CD8-positive, alpha-beta memory T cell (primary cell): ENCODE measurements at regions not wholly inside any gene's neighbourhood (a gene's known extent, or its start where the extent isn't known, plus 50 kb on each side); places are given as distances from the start of the nearest gene placed in this dataset.
"Not testable (repeated sequence)": the region's sequence is repeated elsewhere in the genome, so short reads cannot be mapped to it uniquely, and the experiment has no call there.

Experiments used
- CTCF ChIA-PET: fragments of 350-600 bp; sonication (Branson Sonifier 250); formaldehyde crosslinking; loops from one replicate; lab custom pipeline; 2021; ENCODE audit warnings: antibody characterized with exemption; lab: Charles Lee
- POLR2A ChIA-PET: fragments of 350-600 bp; sonication (Branson Sonifier 250); formaldehyde crosslinking; loops from one replicate; lab custom pipeline; 2021; ENCODE audit warnings: antibody characterized with exemption; lab: Charles Lee
- DNase-seq, 5 donors: peaks; one replicate each; pipeline versions ENCODE4 v3.0.0 to v3.0.0-alpha.2; 2020 to 2022; ENCODE audit warnings: mixed read lengths in 1 of 5
- H3K27ac ChIP-seq: one replicate; pipeline ENCODE4 v1.7.0; 2013; ENCODE audit warnings: low read depth, mild to moderate bottlenecking, low read length, moderate library complexity
- H3K27me3 ChIP-seq: 2 replicates; pipeline ENCODE4 v1.7.0; 2013; ENCODE audit warnings: low read length, mild to moderate bottlenecking; ENCODE audit not compliant: insufficient read depth, poor library complexity, severe bottlenecking
- H3K36me3 ChIP-seq: 2 replicates; pipeline ENCODE4 v1.7.0; 2013; ENCODE audit warnings: mild to moderate bottlenecking, low read length, moderate library complexity; ENCODE audit not compliant: insufficient read depth
- H3K4me1 ChIP-seq: 2 replicates; pipeline ENCODE4 v1.7.0; 2013; ENCODE audit warnings: mild to moderate bottlenecking, low read length, moderate library complexity; ENCODE audit not compliant: insufficient read depth
- H3K4me3 ChIP-seq: 2 replicates; pipeline ENCODE4 v1.7.0; 2013; ENCODE audit warnings: mild to moderate bottlenecking, low read length
- H3K9me3 ChIP-seq: 2 replicates; pipeline ENCODE4 v1.7.0; 2013; ENCODE audit warnings: mild to moderate bottlenecking, low read length
- H3K27ac Mint-ChIP-seq, 8 donors: one replicate each; pipeline ENCODE4 v1.8.0; 2020 to 2021; ENCODE audit warnings: mixed read lengths in 8 of 8, mild to moderate bottlenecking in 6 of 8, inconsistent platforms in 3 of 8, moderate library complexity in 3 of 8
- H3K27me3 Mint-ChIP-seq, 2 donors: one replicate each; pipeline ENCODE4 v1.8.0; 2020 to 2021; ENCODE audit warnings: mixed read lengths in 2 of 2, mild to moderate bottlenecking in 1 of 2, moderate library complexity in 1 of 2
- H3K36me3 Mint-ChIP-seq, 3 donors: one replicate each; pipeline ENCODE4 v1.8.0; 2020 to 2021; ENCODE audit warnings: mixed read lengths in 3 of 3, inconsistent platforms in 1 of 3, mild to moderate bottlenecking in 1 of 3
- H3K4me1 Mint-ChIP-seq, 3 donors: one replicate each; pipeline ENCODE4 v1.8.0; 2020 to 2021; ENCODE audit warnings: mixed read lengths in 3 of 3, inconsistent platforms in 1 of 3, mild to moderate bottlenecking in 1 of 3
- H3K4me3 Mint-ChIP-seq, 7 donors: one replicate each; pipeline ENCODE4 v1.8.0; 2020 to 2021; ENCODE audit warnings: mixed read lengths in 7 of 7, mild to moderate bottlenecking in 6 of 7, moderate library complexity in 4 of 7, inconsistent platforms in 2 of 7
- H3K9me3 Mint-ChIP-seq, 5 donors: one replicate each; pipeline ENCODE4 v1.8.0; 2020 to 2022; ENCODE audit warnings: mixed read lengths in 5 of 5, mild to moderate bottlenecking in 3 of 5, moderate library complexity in 2 of 5, inconsistent platforms in 1 of 5

DNA sequence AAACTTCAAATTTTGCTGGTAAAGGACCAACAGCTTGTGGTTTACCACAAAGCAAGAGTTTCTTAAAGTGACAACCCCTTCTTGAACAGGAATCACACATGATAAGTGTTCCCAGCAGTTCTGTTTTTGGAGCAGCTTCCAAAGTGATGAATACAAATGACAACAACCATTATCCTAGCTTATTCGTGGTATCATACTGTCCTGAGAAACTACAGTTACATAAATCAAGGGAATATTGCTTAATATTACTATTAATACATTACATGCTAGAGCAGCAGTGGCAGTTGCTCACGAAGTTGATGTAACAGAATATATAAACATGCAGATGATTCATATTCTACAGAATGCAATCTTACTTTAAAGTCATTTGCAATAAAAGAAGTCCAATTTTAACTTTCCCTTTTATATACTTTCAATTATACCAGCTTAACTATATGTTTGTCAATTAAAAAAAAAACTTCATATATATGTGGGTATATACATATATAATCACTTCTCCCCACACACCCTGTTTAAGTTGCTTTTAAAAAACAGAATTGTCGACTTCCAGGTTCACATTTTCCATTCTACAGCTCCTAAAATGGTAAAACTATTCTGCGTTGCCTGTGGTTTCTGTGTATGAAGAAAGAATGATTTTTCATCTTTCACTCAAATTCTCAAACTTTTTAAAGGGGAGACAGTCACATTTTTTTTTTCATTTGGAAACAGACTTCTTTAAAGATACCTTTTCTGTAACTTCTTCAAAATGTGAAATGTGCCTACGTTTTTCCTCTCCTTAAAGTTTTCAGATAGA lies 713.6 kb downstream of the TDRD15 start:
- no peak overlapping the region for H3K27ac ChIP-seq
- H3K4me1 Mint-ChIP-seq = no peaks in the 10 kb centered on the region
- H3K9me3 Mint-ChIP-seq = peaks cover 0 to 12% (median 6%) of the 10 kb centered on the region in 5 donors
- CTCF ChIA-PET = interaction anchor here (1.3 kb wide), 1 partner anchor 28 kb away, joined by 3 read pairs; no protein-coding TSS in a partner anchor
- DNase-seq = no peak
- no peaks in the 10 kb centered on the region for H3K27me3 Mint-ChIP-seq
- H3K4me1 ChIP-seq = no peaks in the 10 kb centered on the region
- no peaks in the 10 kb centered on the region for H3K36me3 Mint-ChIP-seq
- no peaks in the 10 kb centered on the region for H3K27me3 ChIP-seq
- H3K9me3 ChIP-seq = no peaks in the 10 kb centered on the region
- H3K4me3 ChIP-seq = no peak overlapping the region
- POLR2A ChIA-PET = no interaction called here
- no peaks in the 10 kb centered on the region for H3K36me3 ChIP-seq
- H3K4me3 Mint-ChIP-seq = no peak overlapping the region
- H3K27ac Mint-ChIP-seq = no peak overlapping the region

DNA sequence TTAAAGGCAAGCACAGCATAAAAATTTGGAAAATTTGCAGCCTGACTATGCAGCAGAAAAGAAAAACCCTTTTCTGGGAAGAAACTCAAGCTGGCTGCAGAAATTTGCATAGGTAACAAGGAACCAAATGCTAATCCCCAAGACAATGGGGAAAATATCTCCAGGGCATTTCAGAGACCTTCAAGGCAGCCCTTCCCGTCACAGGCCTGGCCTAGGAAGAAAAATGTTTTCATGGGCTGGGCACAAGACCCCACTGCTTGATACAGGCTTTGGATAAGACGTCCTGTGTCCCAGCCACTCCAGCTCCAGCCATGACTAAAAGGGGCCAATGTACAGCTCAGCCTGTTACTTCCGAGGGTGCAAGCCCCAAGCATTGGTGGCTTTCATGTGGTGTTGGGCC lies 717.6 kb downstream of the TDRD15 start:
- H3K27me3 Mint-ChIP-seq = no peaks in the 10 kb centered on the region
- H3K9me3 Mint-ChIP-seq = peaks cover 0 to 24% (median 9%) of the 10 kb centered on the region in 5 donors
- Histone ChIP-seq H3K36me3 (no peaks in the 10 kb centered on the region), H3K4me1 (no peaks in the 10 kb centered on the region), H3K27ac (no peak overlapping the region), H3K27me3 (no peaks in the 10 kb centered on the region), H3K4me3 (no peak overlapping the region), H3K9me3 (no peaks in the 10 kb centered on the region)
- ChIA-PET POLR2A (no interaction called here), CTCF (no interaction called here)
- no peak for DNase-seq
- H3K4me1 Mint-ChIP-seq = no peaks in the 10 kb centered on the region
- no peak overlapping the region for H3K27ac Mint-ChIP-seq
- H3K36me3 Mint-ChIP-seq = no peaks in the 10 kb centered on the region
- H3K4me3 Mint-ChIP-seq = no peak overlapping the region

DNA sequence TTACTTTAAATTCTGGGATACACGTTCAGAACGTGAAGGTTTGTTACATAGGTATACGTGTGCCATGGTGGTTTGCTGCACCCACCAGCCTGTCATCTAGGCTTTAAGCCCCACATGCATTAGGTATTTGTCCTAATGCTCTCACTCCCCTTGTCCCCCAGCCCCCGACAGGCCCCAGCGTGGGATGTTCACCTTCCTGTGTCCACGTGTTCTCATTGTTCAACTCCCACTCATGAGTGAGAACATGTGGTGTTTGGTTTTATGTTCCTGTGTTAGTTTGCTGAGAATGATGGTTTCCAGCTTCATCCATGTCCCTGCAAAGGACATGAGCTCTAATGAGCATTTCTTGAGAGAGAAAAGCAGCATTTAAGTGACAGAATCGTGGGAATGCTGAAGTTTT lies 726.6 kb downstream of the TDRD15 start:
- DNase-seq, H3K27me3 ChIP-seq, H3K27ac Mint-ChIP-seq, H3K4me1 ChIP-seq, H3K36me3 Mint-ChIP-seq, H3K9me3 ChIP-seq, H3K27me3 Mint-ChIP-seq, H3K36me3 ChIP-seq, CTCF ChIA-PET, POLR2A ChIA-PET, H3K27ac ChIP-seq, H3K4me3 ChIP-seq, H3K4me3 Mint-ChIP-seq, H3K4me1 Mint-ChIP-seq: not testable (repeated sequence)
- peaks cover 0 to 26% (median 8%) of the 10 kb centered on the region in 5 donors for H3K9me3 Mint-ChIP-seq

DNA sequence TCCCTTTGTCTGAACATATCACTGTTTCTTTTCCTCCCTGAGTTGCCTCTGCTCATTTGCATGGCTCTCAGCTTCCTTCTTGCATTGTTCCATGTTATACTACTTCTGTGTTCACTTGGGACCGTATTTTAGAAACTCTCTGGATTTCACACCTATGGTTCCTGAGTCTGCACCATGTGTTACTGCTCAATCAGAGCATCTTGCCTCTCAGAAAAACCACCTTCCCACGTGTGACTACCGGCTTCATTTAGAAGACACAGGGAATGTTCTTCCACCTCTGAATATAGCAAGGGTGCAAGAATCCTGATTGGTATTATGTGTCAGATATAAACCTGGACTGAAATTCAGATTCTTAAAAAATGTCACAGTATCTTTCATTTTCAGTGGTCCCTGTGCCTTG lies 731.2 kb downstream of the TDRD15 start:
- ChIA-PET POLR2A (no interaction called here), CTCF (no interaction called here)
- H3K4me1 ChIP-seq = no peaks in the 10 kb centered on the region
- H3K9me3 ChIP-seq = no peaks in the 10 kb centered on the region
- no peaks in the 10 kb centered on the region for H3K27me3 ChIP-seq
- no peak overlapping the region for H3K27ac Mint-ChIP-seq
- peaks cover 2 to 20% (median 7%) of the 10 kb centered on the region in 5 donors for H3K9me3 Mint-ChIP-seq
- DNase-seq = no peak
- H3K27ac ChIP-seq = no peak overlapping the region
- H3K4me3 ChIP-seq = no peak overlapping the region
- no peaks in the 10 kb centered on the region for H3K36me3 Mint-ChIP-seq
- H3K36me3 ChIP-seq = no peaks in the 10 kb centered on the region
- no peak overlapping the region for H3K4me3 Mint-ChIP-seq
- no peaks in the 10 kb centered on the region for H3K27me3 Mint-ChIP-seq
- no peaks in the 10 kb centered on the region for H3K4me1 Mint-ChIP-seq

DNA sequence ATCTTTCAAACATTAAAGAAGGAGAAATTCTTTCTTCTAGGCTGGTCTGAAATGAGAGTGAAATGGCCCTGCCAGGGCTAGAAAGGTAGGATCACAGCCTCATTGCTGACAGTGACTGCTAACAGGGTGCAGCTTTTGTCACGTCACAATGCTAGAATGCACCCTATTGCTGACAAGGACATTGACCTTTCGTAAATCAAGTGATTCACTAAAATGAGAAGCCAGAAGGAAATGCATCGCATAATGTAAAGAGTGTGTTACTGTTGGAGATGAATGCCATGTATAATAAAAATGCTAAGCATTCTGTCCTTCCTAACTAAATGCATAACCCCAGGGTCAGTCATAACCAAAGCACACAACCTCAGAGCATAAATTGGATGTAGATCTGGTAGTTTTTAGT lies 732.9 kb downstream of the TDRD15 start:
- no peak overlapping the region for H3K27ac ChIP-seq
- no peak for DNase-seq
- no peak overlapping the region for H3K4me3 Mint-ChIP-seq
- no peaks in the 10 kb centered on the region for H3K4me1 ChIP-seq
- ChIA-PET CTCF (no interaction called here), POLR2A (no interaction called here)
- H3K27me3 Mint-ChIP-seq = no peaks in the 10 kb centered on the region
- H3K27ac Mint-ChIP-seq = no peak overlapping the region
- no peaks in the 10 kb centered on the region for H3K4me1 Mint-ChIP-seq
- H3K36me3 Mint-ChIP-seq = no peaks in the 10 kb centered on the region
- H3K4me3 ChIP-seq = no peak overlapping the region
- H3K36me3 ChIP-seq = no peaks in the 10 kb centered on the region
- H3K9me3 Mint-ChIP-seq = peaks cover 2 to 29% (median 7%) of the 10 kb centered on the region in 5 donors
- H3K9me3 ChIP-seq = no peaks in the 10 kb centered on the region
- no peaks in the 10 kb centered on the region for H3K27me3 ChIP-seq

DNA sequence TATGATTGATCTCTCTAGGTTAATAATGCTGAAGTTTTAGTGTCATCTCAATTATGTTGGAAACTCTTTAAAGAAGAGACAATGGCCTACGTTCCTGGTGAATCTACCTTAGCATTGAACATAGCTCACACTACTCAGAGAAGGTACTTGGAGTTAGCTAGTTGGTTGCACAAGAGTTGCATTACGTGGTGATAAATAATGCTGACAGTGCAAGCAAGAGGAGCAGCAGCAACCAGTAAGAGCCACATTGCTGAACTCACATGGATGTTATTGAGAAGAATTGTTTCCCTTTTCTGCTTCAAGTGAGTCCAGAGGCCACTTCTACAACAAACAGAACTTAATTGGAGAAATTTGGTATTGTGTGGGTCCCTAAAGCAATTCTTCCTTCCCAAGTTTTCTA lies 737.1 kb downstream of the TDRD15 start:
- POLR2A ChIA-PET = no interaction called here
- H3K4me1 Mint-ChIP-seq = no peaks in the 10 kb centered on the region
- no peaks in the 10 kb centered on the region for H3K27me3 Mint-ChIP-seq
- Histone ChIP-seq H3K4me1 (no peaks in the 10 kb centered on the region), H3K27ac (no peak overlapping the region), H3K4me3 (no peak overlapping the region), H3K9me3 (no peaks in the 10 kb centered on the region), H3K27me3 (no peaks in the 10 kb centered on the region), H3K36me3 (no peaks in the 10 kb centered on the region)
- H3K4me3 Mint-ChIP-seq = no peak overlapping the region
- DNase-seq = no peak
- CTCF ChIA-PET = no interaction called here
- peaks cover 2 to 37% (median 12%) of the 10 kb centered on the region in 5 donors for H3K9me3 Mint-ChIP-seq
- H3K27ac Mint-ChIP-seq = no peak overlapping the region
- H3K36me3 Mint-ChIP-seq = no peaks in the 10 kb centered on the region

DNA sequence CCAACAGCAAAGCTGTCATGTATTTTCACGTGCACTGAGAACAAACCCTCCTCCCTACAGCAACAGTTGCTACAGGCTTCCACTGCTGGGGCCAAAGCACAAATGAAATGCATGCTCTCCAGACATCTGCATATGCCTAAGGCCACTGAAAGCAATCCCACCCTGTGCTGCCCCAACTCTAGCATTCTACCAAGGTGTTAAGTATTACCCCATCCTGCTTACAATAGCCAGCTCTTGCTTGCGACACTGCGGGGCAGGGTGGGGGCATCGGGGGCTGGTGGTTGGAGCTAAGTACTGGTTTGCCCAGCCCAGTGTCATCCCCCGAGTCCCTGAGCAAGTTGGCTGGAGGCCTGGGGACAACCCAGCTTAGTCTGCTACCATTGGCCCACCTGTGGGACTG lies 742.5 kb downstream of the TDRD15 start:
- Mint-ChIP-seq H3K27me3 (no peaks in the 10 kb centered on the region), H3K4me3 (no peak overlapping the region), H3K9me3 (peaks cover 0 to 40% (median 9%) of the 10 kb centered on the region in 5 donors), H3K27ac (no peak overlapping the region), H3K4me1 (no peaks in the 10 kb centered on the region), H3K36me3 (no peaks in the 10 kb centered on the region)
- no peaks in the 10 kb centered on the region for H3K4me1 ChIP-seq
- POLR2A ChIA-PET = no interaction called here
- H3K27me3 ChIP-seq = no peaks in the 10 kb centered on the region
- DNase-seq = no peak
- H3K4me3 ChIP-seq = no peak overlapping the region
- H3K9me3 ChIP-seq = no peaks in the 10 kb centered on the region
- no peak overlapping the region for H3K27ac ChIP-seq
- H3K36me3 ChIP-seq = no peaks in the 10 kb centered on the region
- CTCF ChIA-PET = no interaction called here

DNA sequence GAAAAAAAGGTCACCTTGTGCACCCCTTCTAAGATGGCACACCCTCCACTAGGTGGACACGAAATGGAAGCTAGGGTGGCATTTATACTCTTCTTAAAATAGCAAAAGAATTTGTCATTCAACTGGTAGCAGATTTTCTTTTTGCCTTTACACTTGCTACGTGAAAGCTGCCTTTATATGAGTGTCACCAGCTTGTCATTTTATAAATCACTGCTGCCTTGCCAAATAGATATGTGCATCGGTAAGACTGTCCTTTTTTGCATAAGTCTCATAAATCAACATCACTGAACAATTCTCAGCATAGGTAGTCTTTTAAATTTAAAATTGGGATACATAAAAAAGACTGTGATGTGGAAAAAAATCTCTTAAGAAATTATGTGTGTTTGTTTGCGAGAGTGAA lies 764.1 kb downstream of the TDRD15 start:
- Mint-ChIP-seq H3K4me3 (no peak overlapping the region), H3K27me3 (no peaks in the 10 kb centered on the region), H3K36me3 (peaks cover 0 to 3% (median 0%) of the 10 kb centered on the region in 3 donors), H3K9me3 (peaks cover 4 to 15% (median 6%) of the 10 kb centered on the region in 5 donors), H3K27ac (no peak overlapping the region), H3K4me1 (no peaks in the 10 kb centered on the region)
- Histone ChIP-seq H3K4me3 (no peak overlapping the region), H3K9me3 (no peaks in the 10 kb centered on the region), H3K27ac (no peak overlapping the region), H3K4me1 (no peaks in the 10 kb centered on the region), H3K27me3 (no peaks in the 10 kb centered on the region), H3K36me3 (no peaks in the 10 kb centered on the region)
- ChIA-PET CTCF (no interaction called here), POLR2A (no interaction called here)
- no peak for DNase-seq
